HG02973 (cell line): ENCODE measurements at regions not wholly inside any gene's neighbourhood (a gene's known extent, or its start where the extent isn't known, plus 50 kb on each side); places are given as distances from the start of the nearest gene placed in this dataset.
"Not testable (repeated sequence)": the region's sequence is repeated elsewhere in the genome, so short reads cannot be mapped to it uniquely, and the experiment has no call there.

ENCODE experiments used
- ATAC-seq: cut with Tn5 transposase; IDR thresholded peaks from one replicate; pipeline ENCODE4 v1.9.1; 2021; ENCODE audit warnings: moderate library complexity; ENCODE audit not compliant: unreplicated experiment

GRCh38 chr1:29632806-29633615, 396.7 kb downstream of the PTPRU start:
- ATAC-seq, result no peak

- no peak for ATAC-seq
Observed at GRCh38 chr1:29631836-29632805, 395.8 kb downstream of the PTPRU start.

- no peak for ATAC-seq
Observed at GRCh38 chr1:29631361-29631760, 395.0 kb downstream of the PTPRU start.

DNA sequence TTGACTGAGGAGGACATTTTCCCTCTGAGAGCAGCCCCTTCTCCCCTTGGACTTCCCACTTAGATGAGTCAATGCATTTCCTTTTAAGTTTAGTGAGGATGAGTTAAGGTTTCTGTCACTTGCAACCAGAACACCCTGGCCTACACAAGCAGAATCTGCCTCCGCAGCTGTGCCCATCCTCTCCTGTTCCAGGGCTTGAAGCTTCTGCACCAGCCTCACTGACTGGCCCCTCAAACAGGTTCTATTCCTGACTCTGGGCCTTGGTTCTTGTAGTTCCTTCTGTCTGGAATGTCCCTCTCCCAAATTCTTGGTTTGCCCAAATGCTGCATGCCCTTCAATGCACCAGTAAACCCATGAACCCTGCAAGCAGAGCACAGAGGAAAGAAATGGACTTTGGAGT, 394.4 kb downstream of the PTPRU start:
- no peak for ATAC-seq

DNA sequence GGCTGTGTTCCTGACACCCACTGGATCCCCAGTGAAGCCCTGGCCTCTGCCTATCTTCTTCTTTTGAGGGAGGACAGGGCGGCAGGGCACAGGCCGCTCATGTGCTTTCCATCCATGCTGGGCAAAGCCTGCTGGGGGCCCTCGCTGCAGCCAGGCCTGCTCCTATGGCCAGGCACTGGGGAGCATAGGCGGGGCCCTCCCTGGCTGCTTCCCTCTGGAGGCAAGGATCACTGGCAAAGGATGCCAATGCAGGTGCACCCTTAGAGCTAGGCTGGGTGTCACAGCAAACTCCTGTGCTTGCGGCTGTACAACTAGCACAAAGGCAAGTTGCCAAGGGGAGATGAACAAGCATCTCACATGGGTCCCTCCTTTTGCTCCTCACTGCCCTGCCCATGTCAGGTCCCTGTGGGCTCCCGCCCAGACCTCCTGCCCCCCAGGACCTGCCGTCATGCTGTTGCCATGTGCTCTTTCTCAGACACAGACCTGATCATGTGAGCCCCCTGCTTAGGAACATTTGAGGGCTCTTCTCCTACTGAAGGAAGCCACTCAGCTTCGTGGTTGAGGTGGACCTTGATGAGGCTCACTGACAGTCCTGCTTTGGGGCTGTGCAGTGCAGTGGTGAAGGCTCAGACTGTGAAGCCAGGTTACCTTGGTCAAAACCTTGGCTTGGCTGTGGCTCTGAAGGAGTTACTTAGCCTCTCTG, 393.6 kb downstream of the PTPRU start:
- ATAC-seq, result no peak

DNA sequence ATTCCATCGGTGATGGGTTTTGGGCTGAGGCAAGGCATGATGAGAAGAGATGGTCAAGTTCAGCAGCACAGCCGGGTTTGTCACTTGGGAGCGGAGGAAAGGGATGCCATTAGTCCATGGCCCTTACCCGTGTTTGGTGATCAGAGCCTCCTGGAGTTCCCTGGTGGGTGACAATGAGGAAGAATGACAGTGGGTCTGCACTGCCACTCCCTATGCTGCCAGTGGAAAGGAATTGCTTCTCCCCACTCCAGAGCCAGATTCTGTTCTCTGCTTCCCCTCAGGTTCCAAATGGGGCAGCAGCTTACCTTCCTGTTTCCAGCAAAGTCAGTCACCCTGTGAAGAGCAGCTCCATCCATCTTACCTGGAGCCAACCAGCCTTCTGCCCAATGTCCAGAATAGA, 393.1 kb downstream of the PTPRU start:
- no peak for ATAC-seq

GRCh38 chr1:29628190-29628589, 391.9 kb downstream of the PTPRU start:
- no peak for ATAC-seq

GRCh38 chr1:29626726-29627125, 390.4 kb downstream of the PTPRU start:
- no peak for ATAC-seq

GRCh38 chr1:29626066-29626465, 389.7 kb downstream of the PTPRU start:
- no peak for ATAC-seq

DNA sequence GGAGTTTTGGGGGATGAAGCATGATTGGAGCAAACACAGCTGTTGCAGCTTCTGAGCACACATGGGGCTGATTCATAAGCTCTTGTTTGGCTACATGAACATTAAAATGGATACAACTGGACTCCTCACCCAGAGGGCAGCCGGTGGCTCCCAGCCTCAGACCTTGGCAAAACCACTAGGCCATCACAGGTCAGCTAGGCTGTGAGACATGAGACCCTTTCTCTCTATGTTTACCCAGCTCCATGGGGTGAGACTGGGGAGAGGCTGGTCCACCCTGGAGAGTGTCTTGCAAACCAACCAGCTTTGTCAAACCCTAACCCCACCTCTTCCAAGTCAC, 388.7 kb downstream of the PTPRU start:
- ATAC-seq, result no peak

- ATAC-seq, result no peak
Observed at GRCh38 chr1:29624320-29625083, 388.2 kb downstream of the PTPRU start.

DNA sequence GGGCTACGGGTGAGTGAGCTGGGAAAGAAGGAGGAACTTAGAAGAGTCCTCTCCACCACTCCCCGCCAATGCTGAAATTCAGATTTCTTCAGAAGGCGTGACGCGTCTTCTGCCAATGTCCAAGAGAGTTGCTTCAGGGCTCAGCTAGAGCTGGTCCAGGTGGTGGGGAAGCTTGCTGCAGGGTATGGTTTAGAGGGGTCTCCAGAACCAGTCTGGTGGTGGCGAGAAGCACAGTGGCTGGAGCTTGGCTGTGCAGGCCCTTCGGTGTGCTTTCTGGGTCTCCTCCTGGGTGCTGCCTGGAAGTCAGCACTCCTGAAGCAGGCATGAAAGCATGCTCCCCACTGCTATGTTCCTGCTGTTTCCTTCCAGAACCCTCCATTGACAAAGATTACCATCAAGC, 387.2 kb downstream of the PTPRU start:
- no peak for ATAC-seq

GRCh38 chr1:29621826-29622435, 385.6 kb downstream of the PTPRU start:
- ATAC-seq, result no peak

- no peak for ATAC-seq
Observed at GRCh38 chr1:29620631-29621030, 384.3 kb downstream of the PTPRU start.

- ATAC-seq, result no peak
Observed at GRCh38 chr1:29607236-29607635, 370.9 kb downstream of the PTPRU start.

DNA sequence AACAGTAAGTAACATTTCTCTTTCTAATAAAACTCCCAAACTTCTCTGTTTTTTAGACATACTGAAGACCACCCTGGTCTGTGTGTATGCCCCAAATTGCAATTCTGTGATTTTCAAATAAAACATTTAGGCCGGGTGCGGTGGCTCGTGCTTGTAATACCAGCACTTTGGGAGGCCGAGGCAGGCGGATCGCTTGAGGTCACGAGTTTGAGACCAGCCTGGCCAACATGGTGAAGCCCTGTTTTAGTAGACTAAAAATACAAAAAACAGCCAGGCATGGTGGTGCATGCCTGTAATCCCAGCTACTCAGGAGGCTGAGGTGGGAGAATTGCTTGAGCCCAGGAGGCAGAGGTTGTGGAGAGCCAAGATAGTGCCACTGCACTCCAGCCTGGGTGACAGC, 368.5 kb downstream of the PTPRU start:
- ATAC-seq, result not testable (repeated sequence)

GRCh38 chr1:29603622-29604021, 367.3 kb downstream of the PTPRU start:
- no peak for ATAC-seq

DNA sequence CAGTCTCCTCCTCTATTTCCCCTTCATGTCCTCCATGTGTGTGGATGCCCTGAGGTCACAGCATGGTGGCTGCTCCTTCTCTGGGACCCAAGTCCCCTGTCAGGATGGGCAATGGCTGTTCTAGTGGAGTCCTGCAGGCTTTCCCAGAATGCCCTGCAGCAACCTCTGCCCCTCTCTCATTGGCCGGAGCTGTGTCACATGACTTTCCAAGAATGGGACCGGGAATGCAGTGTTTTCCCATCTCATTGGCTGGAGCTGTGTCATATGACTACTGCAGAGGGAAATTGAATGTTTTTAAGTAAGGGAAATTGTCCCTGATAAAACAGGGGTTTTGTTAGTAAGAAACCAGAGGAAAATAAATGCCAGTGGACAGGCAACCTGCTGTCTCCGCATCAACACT, 365.9 kb downstream of the PTPRU start:
- no peak for ATAC-seq

GRCh38 chr1:29601021-29601420, 364.7 kb downstream of the PTPRU start:
- ATAC-seq, result no peak

- no peak for ATAC-seq
Observed at GRCh38 chr1:29599826-29600225, 363.5 kb downstream of the PTPRU start.
